ENCODE measurements at regions not wholly inside any gene's neighbourhood (a gene's known extent, or its start where the extent isn't known, plus 50 kb on each side); places are given as distances from the start of the nearest gene placed in this dataset.

DNA sequence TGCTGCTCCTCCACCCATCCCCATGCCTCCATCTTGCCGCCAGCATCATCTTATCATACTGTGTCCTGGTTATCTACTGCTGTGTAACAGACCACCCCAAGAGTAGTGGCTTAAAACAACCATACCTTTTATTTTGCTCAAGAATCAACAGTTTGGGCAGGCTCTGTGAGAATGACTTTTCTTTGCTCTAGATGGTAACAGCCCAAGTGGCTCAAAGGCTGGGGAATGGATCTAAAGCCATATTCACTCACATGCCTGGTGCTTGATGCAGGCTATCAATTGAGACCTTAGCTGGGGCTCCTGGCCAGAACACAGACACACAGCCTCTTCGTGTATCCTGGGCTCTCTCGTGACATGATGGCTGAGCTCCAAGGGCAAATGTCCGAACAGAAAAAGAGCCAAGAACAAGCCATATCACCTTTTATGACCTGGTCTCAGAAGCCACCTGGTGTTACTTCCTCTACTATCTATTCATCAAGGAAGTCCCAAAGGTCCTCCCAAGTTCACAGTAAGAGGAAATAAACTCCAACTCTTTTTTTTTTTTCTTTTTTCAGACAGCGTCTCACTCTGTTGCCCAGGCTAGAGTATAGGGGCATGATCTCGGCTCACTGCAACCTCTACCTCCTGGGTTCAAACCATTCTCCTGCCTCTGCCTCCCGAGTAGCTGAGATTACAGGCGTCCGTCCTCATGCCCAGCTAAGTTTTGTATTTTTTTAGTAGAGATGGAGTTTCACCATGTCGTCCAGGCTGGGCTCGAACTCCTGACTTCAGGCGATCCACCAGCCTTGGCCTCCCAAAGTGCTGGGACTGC lies 159.3 kb upstream of the JARID2 start:
- Histone ChIP-seq H3K4me1 (replicated peaks; ENCODE audit: insufficient read depth) (peaks cover 31% of the 10 kb centered on the region), H3K4me2 (no peak overlapping the region), H3K36me3 (ENCODE audit: low read depth) (no peaks in the 10 kb centered on the region), H3K9me2 (ENCODE audit: insufficient read depth) (no peaks in the 10 kb centered on the region; the same call in 1 of the 2 replicates), H4K20me1 (ENCODE audit: insufficient read depth) (no peaks in the 10 kb centered on the region), H3K4me3 (no peak overlapping the region), H3K79me2 (ENCODE audit: low read depth) (no peaks in the 10 kb centered on the region), H3K9me3 (ENCODE audit: insufficient read depth, low read depth) (no peaks in the 10 kb centered on the region), H3K27me3 (ENCODE audit: insufficient read depth, low read depth) (no peaks in the 10 kb centered on the region), H2AFZ (no peak overlapping the region), H3K27ac (no peak overlapping the region), H3F3A (ENCODE audit: insufficient read depth, low read depth) (peaks cover 19% of the 10 kb centered on the region)
- intact Hi-C loops (cut with micrococcal nuclease; ENCODE audit: unreplicated experiment), result no loop called here
- BruUV-seq (replicated peaks), result no TSS peak
- ChIA-PET CTCF (no interaction called here), POLR2A (ENCODE audit: unreplicated experiment) (no interaction called here)
- peak in 1 of 2 experiments; percentile 61 for DNase-seq
- TF ChIP-seq EZH2 (IDR thresholded peaks at IDR 0.05; ENCODE audit: low read depth), result no peak
- TF ChIP-seq, protein P1, sequence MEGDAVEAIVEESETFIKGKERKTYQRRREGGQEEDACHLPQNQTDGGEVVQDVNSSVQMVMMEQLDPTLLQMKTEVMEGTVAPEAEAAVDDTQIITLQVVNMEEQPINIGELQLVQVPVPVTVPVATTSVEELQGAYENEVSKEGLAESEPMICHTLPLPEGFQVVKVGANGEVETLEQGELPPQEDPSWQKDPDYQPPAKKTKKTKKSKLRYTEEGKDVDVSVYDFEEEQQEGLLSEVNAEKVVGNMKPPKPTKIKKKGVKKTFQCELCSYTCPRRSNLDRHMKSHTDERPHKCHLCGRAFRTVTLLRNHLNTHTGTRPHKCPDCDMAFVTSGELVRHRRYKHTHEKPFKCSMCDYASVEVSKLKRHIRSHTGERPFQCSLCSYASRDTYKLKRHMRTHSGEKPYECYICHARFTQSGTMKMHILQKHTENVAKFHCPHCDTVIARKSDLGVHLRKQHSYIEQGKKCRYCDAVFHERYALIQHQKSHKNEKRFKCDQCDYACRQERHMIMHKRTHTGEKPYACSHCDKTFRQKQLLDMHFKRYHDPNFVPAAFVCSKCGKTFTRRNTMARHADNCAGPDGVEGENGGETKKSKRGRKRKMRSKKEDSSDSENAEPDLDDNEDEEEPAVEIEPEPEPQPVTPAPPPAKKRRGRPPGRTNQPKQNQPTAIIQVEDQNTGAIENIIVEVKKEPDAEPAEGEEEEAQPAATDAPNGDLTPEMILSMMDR (conservative IDR thresholded peaks at IDR 0.05), result no peak

DNA sequence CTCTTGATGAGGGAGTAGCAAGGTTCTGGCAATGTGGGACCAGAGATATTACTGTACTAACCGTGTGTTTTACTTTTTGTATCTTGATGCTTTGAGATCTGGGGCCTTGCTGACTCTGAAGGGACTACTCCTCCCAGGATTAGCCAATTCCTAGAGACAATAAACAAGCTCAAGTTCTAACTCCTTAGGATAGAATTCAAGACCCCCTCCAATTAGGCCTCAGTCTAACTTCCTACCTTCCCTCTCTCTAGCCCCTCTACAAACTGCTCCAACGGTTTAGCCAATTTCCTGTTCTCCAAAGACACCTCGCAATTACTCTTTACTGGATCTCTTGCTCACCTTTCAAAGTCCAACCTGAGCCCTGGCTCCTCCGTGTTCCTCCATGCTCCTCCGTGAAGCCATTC lies 158.7 kb upstream of the JARID2 start:
- ChIA-PET CTCF (no interaction called here), POLR2A (ENCODE audit: unreplicated experiment) (no interaction called here)
- Histone ChIP-seq H3K27me3 (ENCODE audit: insufficient read depth, low read depth) (no peaks in the 10 kb centered on the region), H3K4me2 (no peak overlapping the region), H4K20me1 (ENCODE audit: insufficient read depth) (no peaks in the 10 kb centered on the region), H2AFZ (no peak overlapping the region), H3F3A (ENCODE audit: insufficient read depth, low read depth) (peaks cover 19% of the 10 kb centered on the region), H3K27ac (no peak overlapping the region), H3K9me3 (ENCODE audit: insufficient read depth, low read depth) (no peaks in the 10 kb centered on the region), H3K79me2 (ENCODE audit: low read depth) (no peaks in the 10 kb centered on the region), H3K4me1 (replicated peaks; ENCODE audit: insufficient read depth) (peaks cover 31% of the 10 kb centered on the region), H3K9me2 (ENCODE audit: insufficient read depth) (no peaks in the 10 kb centered on the region; the same call in 1 of the 2 replicates), H3K36me3 (ENCODE audit: low read depth) (no peaks in the 10 kb centered on the region), H3K4me3 (no peak overlapping the region)
- no TSS peak for BruUV-seq (replicated peaks)
- no peak for DNase-seq
- TF ChIP-seq, protein P1 (conservative IDR thresholded peaks at IDR 0.05), result no peak
- TF ChIP-seq EZH2 (IDR thresholded peaks at IDR 0.05; ENCODE audit: low read depth), result no peak
- intact Hi-C loops (cut with micrococcal nuclease; ENCODE audit: unreplicated experiment), result no loop called here

DNA sequence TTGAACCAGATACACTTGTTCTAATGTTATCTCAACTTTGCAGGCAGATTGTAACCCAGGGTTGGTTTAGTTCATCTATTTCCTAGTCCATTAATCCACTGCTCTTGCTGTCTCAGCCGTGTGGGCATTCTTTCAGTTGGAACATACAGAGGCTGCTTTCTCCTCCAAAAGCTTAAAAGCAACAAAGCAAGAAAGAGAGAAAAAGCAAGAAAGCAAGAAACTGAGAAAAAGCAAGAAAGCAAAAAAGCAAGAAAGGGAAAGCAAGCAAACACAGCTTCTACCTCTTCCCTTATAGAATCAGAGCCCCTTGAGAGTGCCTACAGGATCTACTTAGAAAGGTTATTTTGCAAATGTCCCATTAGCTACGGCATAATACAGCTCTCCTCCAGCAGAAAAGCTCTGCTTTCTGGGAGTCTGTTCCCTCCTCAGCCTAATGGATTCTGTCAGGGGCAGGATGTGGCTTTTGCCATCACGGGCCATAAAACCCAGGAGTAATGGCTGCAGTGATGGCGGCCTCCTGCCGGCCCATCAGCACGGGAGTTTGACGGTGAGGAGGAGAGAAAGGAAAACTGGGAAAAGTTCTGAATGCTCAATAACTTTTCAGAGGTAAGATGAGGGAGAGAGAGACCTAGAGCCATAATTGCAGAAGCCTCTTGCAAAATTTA lies 156.8 kb upstream of the JARID2 start:
- no peaks in the 10 kb centered on the region for H3K27me3 ChIP-seq (ENCODE audit: insufficient read depth, low read depth)
- H3K4me1 ChIP-seq (replicated peaks; ENCODE audit: insufficient read depth), result peaks cover 31% of the 10 kb centered on the region
- POLR2A ChIA-PET (ENCODE audit: unreplicated experiment), result interaction anchor here (0.6 kb wide), 1 partner anchor 104 kb away, joined by 9 read pairs; no protein-coding TSS in a partner anchor
- DNase-seq, result no peak
- no TSS peak for BruUV-seq (replicated peaks)
- TF ChIP-seq EZH2 (IDR thresholded peaks at IDR 0.05; ENCODE audit: low read depth), result no peak
- TF ChIP-seq, protein P1 (conservative IDR thresholded peaks at IDR 0.05), result no peak
- CTCF ChIA-PET, result no interaction called here
- peaks cover 19% of the 10 kb centered on the region for H3F3A ChIP-seq (ENCODE audit: insufficient read depth, low read depth)
- H3K4me2 ChIP-seq, result peak overlapping the region; percentile 72
- H3K36me3 ChIP-seq (ENCODE audit: low read depth), result no peaks in the 10 kb centered on the region
- H2AFZ ChIP-seq, result peak overlapping the region; percentile 73
- H4K20me1 ChIP-seq (ENCODE audit: insufficient read depth), result no peaks in the 10 kb centered on the region
- no peaks in the 10 kb centered on the region for H3K79me2 ChIP-seq (ENCODE audit: low read depth)
- no peaks in the 10 kb centered on the region; the same call in 1 of the 2 replicates for H3K9me2 ChIP-seq (ENCODE audit: insufficient read depth)
- intact Hi-C loops (cut with micrococcal nuclease; ENCODE audit: unreplicated experiment), result no loop called here
- H3K4me3 ChIP-seq, result peak overlapping the region; percentile 37; the same call in 1 of the 2 replicates
- peak overlapping the region; percentile 73 for H3K27ac ChIP-seq
- H3K9me3 ChIP-seq (ENCODE audit: insufficient read depth, low read depth), result no peaks in the 10 kb centered on the region
